Right forelimb (tissue), 1 donor: ENCODE measurements at regions not wholly inside any gene's neighbourhood (a gene's known extent, or its start where the extent isn't known, plus 50 kb on each side); places are given as distances from the start of the nearest gene placed in this dataset.
"Not testable (repeated sequence)": the region's sequence is repeated elsewhere in the genome, so short reads cannot be mapped to it uniquely, and the experiment has no call there.

Source experiments
- DNase-seq: peaks from one replicate; pipeline ENCODE4 v3.0.0-alpha.2; 2018

- no peak for DNase-seq
These were observed 737.7 kb downstream of the NLGN4X start for GRCh38 chrX:5490786-5491563.

- no peak for DNase-seq
These were observed 754.4 kb downstream of the NLGN4X start for GRCh38 chrX:5474282-5474681.

- DNase-seq = no peak
These were observed 770.3 kb downstream of the NLGN4X start for GRCh38 chrX:5458300-5458842.

GRCh38 chrX:5449323-5449722 is 779.3 kb downstream of the NLGN4X start:
- DNase-seq = no peak

GRCh38 chrX:5431823-5432222 is 796.8 kb downstream of the NLGN4X start:
- DNase-seq = no peak

- no peak for DNase-seq
These were observed 803.5 kb downstream of the NLGN4X start for GRCh38 chrX:5425119-5425518.

GRCh38 chrX:5417381-5417780 is 811.3 kb downstream of the NLGN4X start:
- no peak for DNase-seq

GRCh38 chrX:5415738-5416137 is 812.9 kb downstream of the NLGN4X start:
- no peak for DNase-seq

DNA sequence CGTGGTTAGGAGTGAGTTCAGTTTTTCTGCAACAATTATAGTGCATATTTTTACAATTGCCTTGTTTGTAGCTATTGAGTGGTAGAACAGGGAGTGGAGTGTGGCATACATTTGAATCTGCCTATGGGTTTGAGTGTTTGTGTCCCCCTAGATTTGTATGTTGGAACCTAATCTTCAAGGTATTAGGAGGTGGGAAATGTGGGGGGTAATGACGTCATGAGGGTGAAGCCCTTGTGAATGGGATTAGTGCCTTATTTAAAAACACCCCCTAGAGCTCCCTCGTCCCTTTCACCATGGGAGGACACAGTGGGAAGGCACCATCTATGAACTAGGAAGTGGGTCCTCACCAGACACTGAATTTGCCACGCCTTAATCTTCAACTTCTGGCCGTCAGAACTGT is 819.6 kb downstream of the NLGN4X start:
- DNase-seq = no peak

DNA sequence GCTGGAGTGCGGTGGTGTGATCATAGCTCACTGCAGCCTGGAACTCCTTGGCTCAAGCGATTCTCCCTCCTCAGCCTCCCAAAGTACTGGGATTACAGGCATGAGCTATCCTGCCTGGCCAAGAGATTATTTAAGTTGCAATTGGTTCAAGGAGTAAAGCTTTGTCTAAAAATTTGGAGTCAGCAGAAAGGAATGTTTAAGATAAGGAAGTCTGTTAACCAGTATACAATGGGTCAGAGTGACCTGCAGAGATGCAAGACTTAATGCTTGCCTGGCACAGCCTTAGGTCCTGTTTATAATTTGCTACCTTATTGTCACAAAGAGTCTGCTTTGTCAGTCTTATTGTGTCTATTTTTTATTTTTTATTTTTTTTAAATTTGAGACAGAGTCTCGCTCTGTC is 826.2 kb downstream of the NLGN4X start:
- no peak for DNase-seq

DNA sequence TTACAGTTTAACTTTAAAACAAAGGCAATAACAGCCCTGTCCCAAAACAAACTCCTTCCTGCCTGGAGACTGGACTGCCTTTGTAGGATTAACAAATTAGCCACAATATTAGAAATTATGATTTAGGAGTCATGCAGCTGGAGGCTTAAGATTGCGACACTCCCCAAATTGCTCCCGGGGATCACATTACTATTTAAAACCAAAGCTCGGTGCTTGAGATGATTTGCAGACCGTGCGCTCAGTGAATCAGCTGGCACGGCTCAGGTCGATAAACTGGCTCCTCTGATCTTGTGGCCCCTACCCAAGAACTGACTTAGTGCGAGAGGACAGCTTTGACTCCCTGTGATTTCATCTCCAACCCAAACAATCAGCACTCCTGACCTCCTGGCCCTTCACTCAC is 829.3 kb downstream of the NLGN4X start:
- DNase-seq = no peak

- DNase-seq = no peak
These were observed 831.3 kb downstream of the NLGN4X start for GRCh38 chrX:5397409-5397808.

DNA sequence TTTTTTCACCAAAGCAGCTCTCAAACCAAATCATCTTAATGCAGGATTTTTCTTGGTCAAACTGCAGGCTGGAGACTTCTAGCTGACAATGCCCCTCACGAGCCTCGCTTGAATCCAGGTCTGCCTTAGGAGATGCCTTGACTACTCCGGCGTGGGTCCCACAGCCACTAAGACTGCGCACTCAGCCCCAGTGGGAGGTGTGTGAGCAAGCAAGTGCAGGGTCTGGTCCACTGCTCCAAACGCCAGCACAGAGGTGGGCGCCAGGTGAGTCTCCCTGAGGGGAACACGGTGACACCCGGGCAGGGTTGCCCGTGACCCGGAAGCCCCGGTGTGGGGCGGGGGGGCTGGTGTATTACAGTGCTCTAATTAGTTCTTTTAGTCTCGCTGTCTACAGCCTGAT is 838.3 kb downstream of the NLGN4X start:
- DNase-seq = no peak

- DNase-seq = no peak
These were observed 840.6 kb downstream of the NLGN4X start for GRCh38 chrX:5388087-5388486.

- no peak for DNase-seq
These were observed 848.2 kb downstream of the NLGN4X start for GRCh38 chrX:5380426-5380825.

GRCh38 chrX:5341902-5342301 is 886.8 kb downstream of the NLGN4X start:
- DNase-seq = no peak

DNA sequence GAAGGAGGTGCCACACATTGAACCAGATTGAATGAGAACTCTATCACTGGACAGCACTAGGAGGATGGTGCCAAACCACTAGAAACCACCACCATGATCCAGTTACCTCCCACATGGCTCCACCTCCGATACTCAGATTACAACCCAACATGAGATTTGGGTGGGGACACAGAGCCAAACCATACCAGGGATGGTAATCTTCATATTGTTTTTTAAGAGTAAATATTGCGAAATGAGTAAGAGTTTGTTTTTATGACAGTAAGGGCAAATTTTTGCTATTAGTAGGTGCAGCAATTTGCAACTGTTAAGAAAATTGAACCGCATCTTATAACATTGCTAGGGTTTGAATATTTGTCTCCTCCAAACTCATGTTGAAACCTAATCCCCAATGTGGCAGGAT is 891.5 kb downstream of the NLGN4X start:
- DNase-seq = no peak

DNA sequence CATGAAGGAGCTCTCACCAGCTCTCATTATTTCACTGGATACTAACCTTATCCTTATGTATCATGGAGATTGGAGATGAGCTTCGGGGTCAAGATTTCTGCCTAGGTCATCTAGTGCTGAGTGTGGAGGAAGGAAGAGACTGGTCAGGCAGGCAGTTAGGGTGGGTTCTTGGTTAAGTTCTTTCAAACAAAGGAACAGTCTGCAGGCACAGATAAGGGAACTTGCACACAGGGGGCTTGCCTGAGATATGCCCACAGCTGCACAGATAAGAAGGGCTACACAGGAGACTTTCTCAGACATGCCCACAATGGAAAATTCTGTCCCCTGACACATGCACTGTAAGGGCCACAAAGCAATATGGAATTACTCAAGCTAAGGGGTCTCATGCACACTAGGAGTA is 904.1 kb downstream of the NLGN4X start:
- DNase-seq = no peak

GRCh38 chrX:5314148-5314547 is 914.5 kb downstream of the NLGN4X start:
- DNase-seq = no peak

GRCh38 chrX:5307416-5307815 is 921.3 kb downstream of the NLGN4X start:
- no peak for DNase-seq

GRCh38 chrX:5306654-5307121 is 922.0 kb downstream of the NLGN4X start:
- peak; percentile 38 for DNase-seq

DNA sequence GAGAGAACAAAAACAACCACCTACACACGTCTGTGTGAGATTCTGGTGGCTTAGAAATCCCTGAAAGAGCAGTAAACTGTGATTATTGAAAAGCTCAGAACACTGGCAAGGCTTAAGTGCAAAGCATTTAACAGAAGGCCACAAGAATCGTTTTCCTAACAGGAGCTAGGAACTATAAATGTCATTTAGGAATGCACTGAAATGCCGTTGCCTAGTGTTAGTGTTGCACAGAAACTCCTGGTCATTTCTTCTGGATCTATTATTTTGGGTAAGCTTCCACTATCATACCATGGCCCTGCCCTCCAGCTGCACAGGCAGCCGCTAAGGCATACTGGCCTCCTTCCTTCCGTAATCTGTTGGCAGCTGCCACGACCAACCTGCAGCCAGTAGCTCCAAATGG is 923.2 kb downstream of the NLGN4X start:
- DNase-seq = no peak

DNA sequence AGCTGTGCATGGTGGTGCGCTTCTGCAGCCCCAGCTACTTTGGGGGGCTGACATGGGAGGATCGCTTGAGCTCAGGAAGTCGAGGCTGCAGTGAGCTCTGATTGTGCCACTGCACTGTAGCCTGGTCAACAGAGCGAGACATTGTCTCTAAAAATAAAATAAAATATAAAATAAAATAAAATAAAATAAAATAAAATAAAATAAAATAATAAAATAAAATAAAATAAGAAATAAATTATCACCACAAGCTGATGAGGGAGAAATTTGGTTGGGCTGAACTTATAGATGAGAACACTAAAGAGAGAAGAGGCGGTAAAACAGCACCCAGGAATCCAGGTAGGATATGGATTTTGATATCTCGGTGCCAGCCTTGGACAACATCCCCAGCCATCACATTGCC is 933.7 kb downstream of the NLGN4X start:
- DNase-seq = no peak

- DNase-seq = no peak
These were observed 938.0 kb downstream of the NLGN4X start for GRCh38 chrX:5290635-5291034.

GRCh38 chrX:5289949-5290348 is 938.7 kb downstream of the NLGN4X start:
- not testable (repeated sequence) for DNase-seq
